GM21423 (cell line): ENCODE measurements at regions not wholly inside any gene's neighbourhood (a gene's known extent, or its start where the extent isn't known, plus 50 kb on each side); places are given as distances from the start of the nearest gene placed in this dataset.

ENCODE experiments used
- ATAC-seq: cut with Tn5 transposase; IDR thresholded peaks from one replicate; pipeline ENCODE4 v1.9.1; 2021; ENCODE audit warnings: mild to moderate bottlenecking, moderate library complexity; ENCODE audit not compliant: unreplicated experiment

DNA sequence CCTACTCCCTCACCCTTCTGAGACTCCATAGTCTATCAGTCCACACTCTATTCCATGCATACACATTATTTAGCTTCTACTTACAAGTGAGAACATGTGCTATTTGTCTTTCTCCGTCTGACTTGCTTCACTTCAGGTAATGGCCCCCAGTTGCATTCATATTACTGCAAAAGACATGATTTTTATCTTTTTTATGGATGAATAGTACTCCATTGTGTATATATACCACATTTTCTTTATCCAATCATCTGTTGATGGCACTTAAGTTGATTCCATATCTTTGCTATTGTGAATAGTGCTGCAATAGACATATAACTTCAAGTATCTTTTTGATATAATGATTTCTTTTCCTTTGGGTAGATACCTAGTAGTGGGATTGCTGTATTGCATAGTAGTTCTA is 171.8 kb downstream of the DACT1 start:
- ATAC-seq, result no peak

GRCh38 chr14:58812050-58812910 is 174.5 kb downstream of the DACT1 start:
- ATAC-seq, result peak; percentile 77

- no peak for ATAC-seq
Measured at GRCh38 chr14:58813745-58814144, 176.0 kb downstream of the DACT1 start.

- no peak for ATAC-seq
Measured at GRCh38 chr14:58814466-58814865, 176.7 kb downstream of the DACT1 start.

DNA sequence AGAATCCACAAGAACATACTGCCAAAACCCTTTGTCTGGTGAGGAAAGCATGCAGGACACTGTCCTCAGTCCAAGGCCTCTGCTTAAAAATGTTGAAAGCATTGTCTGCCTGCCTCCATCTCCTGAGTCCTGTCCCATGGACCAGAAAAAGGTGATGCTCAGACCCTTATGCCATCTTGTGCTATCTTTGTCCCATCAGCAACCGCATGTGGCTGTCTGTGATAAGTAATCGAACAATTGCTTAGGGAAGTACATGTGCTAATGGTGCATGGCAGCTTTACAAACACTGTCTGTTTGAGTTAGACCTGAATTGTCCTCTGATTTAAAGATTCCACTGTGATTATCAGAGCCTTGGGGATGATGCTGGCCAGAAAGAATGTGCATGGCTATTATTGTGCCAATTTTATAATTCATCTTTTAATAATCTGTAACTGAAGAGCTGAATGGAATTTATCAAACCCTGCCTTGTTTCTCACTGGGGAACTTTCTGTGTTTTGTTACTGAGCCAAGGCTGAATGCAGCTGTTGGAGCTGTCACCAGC is 177.5 kb downstream of the DACT1 start:
- ATAC-seq, result no peak

DNA sequence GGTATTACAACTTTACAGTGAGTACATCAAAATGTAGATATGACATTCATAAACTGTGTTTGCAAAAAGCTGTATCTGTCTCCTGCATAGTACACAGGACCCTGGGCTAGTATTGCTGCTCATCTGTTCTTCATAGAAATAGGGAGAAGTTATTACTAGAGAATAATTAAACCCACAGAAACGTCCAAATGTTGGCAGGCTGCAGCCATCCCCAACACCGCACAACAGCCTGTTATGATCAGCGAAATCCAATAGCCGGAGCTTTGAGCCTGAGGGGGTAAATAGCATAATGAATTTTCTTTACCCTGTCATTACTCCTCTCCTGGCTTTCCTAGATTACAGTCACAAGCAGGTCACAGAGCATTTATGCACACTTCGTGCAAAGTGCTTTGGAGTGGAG is 178.0 kb downstream of the DACT1 start:
- no peak for ATAC-seq

GRCh38 chr14:58816416-58817115 is 178.8 kb downstream of the DACT1 start:
- ATAC-seq, result no peak

DNA sequence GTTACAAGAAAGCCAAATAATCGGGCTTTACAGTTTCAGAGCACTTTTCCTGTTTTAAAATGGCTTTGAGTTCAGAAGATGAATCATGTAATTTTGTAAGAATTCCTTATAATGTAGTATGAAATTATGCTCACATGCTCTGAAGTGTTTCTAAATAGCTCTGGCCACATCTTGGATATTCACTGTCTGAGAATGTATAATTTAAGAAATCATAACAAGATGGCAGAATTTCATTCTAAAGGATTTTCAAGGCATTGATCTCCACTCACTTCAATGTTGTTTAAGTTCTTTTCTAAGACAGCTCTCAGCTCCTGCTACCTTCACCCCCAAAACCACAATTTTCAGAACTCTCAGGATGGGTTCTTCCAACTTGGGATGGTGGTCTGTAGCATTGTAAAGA is 180.1 kb downstream of the DACT1 start:
- ATAC-seq, result no peak

DNA sequence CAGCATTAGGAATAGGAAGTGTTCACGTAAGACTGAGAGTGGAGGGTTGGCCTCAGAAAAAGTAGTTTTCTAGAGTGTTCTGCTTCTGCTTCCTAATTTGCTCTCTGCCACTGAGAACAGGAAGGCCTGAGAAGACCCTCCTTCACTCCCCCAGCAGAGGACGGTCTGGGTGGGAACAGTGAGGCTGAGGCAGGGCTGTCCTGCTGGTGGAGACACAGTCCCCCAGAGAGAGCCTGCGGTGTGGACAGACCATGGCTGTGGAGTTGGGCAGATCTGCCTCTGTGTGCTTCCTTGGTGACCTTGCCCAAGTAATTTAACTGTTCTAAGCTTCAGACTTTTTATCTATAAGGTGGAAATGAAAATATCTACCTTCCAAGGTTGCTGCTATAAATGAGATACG is 182.3 kb downstream of the DACT1 start:
- no peak for ATAC-seq

DNA sequence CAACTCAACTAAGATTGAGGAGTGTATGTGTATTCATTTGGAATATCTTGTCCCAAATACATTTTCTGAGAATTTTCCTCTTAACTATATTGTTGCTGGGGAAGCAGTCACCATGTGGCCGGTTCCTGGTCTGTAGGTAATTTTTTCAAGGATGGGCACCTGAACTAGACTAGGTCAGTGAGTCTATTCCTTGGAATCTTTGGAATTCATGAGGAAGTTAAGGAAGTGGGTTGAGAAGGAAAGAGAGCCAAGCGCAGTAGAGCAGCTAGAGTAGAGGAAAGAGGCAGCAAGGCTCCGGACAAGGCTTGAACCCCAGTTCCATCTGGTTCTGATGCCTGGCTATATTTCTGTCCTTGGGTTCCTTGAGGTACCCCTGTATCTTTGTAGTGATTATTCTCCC is 183.7 kb downstream of the DACT1 start:
- no peak for ATAC-seq

DNA sequence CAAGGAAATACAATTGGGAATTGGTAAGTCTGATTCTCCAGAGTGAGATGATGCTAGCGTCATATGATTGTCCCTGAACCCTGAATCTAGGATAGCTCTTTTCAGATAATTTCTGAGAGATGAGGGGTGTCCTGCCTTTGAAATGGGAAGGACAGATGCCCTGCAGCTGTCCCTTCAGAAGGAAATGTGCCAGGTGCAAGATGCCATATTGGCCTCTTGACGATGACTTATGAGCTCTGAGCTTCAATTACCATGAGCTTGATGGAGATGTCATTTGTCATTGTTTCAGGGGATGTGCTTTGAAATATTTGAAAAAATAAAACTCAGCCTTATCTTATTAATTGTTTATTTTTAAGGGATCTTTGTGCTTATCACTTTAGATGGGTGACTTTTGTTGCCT is 185.1 kb downstream of the DACT1 start:
- no peak for ATAC-seq

DNA sequence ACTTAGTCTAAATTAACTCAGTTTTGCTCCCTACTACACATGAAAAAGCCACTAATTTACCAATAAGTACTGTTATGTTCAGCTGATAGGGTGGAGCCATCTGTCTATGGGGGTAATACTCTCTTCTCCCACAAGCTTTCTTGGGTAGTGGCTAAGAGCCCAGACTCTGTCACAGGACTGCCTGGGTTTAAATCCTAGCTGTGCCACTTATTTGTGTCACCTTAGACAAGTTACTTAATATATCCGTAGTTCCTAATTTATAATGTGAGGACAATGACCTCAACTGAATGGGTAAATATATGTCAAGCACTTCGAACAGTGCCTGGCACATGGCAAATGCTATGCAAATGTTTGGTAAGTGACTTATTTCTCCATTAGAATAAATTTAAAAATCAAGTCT is 185.6 kb downstream of the DACT1 start:
- ATAC-seq, result no peak

DNA sequence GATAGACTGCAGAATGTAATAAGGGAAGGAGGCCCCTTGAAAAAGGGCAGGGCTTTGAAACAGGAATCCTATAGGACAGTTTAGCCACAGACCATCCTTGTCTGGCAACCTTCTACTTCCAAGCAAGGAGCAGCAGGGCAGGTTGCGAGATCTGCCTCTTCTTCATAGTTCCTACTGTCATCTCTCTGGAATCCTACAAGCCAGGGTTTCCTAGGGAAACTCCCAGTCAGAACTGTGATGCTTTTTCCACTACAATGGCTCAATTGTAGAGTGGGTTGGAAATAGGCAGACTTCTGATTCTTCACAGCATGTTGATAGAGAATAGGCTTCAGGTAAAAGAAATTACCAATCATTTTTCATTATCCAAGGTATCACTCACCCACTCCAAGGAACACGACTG is 186.3 kb downstream of the DACT1 start:
- ATAC-seq, result no peak

- ATAC-seq, result no peak
Measured at GRCh38 chr14:58824796-58825195, 187.0 kb downstream of the DACT1 start.

DNA sequence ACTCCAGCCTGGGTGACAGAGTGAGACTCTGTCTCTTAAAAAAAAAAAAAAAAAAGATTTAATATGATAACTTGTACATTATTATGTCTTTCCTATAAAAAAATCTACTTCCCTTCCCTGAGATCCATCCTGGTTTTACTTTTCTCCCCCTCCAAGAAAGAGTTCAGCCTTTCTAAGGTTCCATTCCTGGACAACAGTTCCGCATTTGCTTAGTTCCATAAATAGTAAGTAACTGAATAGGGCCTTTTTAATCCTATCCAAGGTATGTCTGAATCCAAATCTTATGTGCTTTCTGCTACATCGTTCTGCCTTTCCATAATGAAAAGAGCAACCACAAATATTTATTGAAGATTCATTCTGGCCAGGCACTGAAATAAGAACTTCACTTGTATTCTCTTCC is 187.8 kb downstream of the DACT1 start:
- ATAC-seq, result no peak

- ATAC-seq, result no peak
Measured at GRCh38 chr14:58826845-58827686, 189.3 kb downstream of the DACT1 start.

GRCh38 chr14:58828298-58828697 is 190.5 kb downstream of the DACT1 start:
- no peak for ATAC-seq

DNA sequence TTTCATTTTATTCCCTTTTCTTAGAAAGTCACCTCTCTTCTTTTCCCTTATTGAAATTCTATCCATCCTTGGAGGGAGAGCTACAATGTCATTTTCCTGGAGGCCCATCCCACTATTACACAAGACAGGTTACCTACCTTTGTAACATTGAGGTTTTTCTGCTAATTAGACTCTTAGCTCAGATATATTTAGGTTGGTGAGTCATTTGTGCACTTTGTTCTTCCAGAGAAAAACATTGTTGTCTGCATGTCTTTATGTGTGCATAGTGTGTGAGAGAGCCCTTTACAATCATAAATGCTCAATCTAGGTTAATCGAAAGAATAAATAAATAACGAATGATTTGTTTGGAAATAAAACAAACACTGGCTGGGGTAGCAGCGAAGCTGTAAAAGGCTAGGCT is 191.8 kb downstream of the DACT1 start:
- no peak for ATAC-seq

DNA sequence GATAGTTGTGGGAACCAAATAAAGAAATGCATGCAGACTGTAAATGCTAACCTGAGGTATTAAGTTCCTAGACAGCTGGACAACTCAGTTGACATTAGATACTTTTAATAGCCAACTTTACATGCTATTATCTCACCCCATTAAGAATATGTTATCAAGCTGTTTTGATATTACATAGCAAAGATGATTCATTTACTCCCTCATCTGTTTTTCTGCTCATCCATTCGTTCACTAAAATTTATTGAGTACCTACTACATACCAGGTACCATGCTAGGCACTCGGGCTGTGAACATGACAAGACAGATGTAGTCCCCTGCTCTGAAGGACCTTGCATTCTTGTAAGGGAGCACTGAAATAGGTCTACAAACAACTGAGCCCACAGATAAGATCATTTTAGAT is 192.4 kb downstream of the DACT1 start:
- no peak for ATAC-seq

DNA sequence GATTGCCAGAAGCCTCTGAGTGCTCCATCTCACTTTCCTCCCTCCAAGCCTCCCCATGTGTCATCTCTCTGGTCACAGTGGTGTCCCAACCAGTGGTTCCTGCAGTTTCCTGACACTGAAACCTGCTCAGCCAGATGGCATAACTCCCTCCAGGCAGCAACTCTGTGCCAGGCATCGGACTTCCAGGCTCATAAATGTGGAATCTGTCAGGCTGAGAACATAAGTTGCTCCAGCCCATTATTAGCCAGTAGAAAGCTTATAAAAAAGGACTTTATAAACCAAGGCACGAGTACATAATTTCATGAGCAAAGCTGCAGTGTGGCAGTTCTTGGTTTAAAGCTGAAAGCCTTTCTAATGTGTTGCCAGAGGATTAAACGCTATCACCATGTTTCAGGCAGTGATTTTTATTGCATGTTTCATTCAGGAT is 194.3 kb downstream of the DACT1 start:
- no peak for ATAC-seq
